Epithelial cell of esophagus (primary cell): ENCODE measurements at regions not wholly inside any gene's neighbourhood (a gene's known extent, or its start where the extent isn't known, plus 50 kb on each side); places are given as distances from the start of the nearest gene placed in this dataset.

Experiments used
- DNase-seq: peaks from one replicate; pipeline ENCODE4 v3.0.0; 2010; ENCODE audit warnings: low read depth
- H3K4me3 ChIP-seq: 2 replicates; pipeline ENCODE4 v1.5.1; 2011; ENCODE audit warnings: mild to moderate bottlenecking, low read length, control low read depth
- TF ChIP-seq, protein P1 (sequence below): IDR thresholded peaks from 2 replicates; pipeline ENCODE4 v1.5.1; 2011; ENCODE audit warnings: low read depth, mild to moderate bottlenecking, low read length, control low read depth, inconsistent platforms; ENCODE audit not compliant: insufficient read depth; ENCODE audit errors: missing control alignments

DNA sequence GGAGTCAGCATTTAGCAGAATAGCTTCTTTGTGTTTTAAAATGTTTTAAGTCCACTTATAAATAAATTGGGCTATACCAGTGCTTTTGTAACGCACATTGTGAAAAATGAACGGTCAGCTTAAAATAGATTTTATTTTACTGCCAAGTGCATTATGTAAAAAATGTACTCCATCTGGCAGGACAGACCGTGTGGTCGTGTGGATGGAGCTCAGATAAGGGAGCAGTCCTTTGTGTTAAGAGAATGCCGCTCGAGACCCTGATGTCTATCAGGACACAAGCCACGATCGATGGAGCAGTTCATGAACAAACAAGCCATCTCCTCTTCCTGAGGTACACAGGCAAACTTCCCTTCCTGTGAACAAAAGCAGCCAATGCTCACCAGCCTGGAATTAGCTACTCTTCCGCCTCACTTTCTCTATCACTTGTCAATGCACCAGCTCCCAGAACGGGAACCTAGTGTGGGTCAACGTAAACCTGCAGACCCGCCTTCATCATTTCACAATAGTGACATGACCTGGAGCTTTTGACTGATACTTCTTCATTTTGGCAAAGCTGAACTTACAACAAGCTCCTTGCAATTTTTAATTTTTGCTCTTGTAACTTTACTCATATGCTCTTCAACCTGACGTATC lies 243.5 kb downstream of the TGFB2 start:
- no peak for DNase-seq
- TF ChIP-seq, protein P1, sequence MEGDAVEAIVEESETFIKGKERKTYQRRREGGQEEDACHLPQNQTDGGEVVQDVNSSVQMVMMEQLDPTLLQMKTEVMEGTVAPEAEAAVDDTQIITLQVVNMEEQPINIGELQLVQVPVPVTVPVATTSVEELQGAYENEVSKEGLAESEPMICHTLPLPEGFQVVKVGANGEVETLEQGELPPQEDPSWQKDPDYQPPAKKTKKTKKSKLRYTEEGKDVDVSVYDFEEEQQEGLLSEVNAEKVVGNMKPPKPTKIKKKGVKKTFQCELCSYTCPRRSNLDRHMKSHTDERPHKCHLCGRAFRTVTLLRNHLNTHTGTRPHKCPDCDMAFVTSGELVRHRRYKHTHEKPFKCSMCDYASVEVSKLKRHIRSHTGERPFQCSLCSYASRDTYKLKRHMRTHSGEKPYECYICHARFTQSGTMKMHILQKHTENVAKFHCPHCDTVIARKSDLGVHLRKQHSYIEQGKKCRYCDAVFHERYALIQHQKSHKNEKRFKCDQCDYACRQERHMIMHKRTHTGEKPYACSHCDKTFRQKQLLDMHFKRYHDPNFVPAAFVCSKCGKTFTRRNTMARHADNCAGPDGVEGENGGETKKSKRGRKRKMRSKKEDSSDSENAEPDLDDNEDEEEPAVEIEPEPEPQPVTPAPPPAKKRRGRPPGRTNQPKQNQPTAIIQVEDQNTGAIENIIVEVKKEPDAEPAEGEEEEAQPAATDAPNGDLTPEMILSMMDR, result no peak
- H3K4me3 ChIP-seq, result no peak overlapping the region

DNA sequence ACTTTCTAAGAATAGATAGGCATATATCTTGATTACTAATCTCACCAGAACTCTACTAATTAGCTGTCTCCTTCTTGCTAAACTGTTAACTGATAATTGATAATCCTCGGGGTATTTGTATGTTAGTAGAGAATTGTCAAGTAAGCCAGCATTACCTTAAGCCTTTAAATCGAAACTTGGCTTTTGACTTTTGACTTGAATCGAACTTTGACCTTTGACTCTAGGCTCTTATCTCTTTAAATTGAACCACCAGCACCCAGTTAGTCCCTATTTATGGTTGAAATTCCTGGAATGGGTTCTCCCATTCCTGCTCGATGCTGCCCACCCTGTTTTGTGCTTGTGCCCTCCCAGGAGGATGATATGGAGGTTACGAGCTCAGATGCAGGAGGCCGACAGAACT lies 244.4 kb downstream of the TGFB2 start:
- H3K4me3 ChIP-seq, result no peak overlapping the region
- no peak for DNase-seq
- TF ChIP-seq, protein P1, result no peak

- no peak overlapping the region for H3K4me3 ChIP-seq
- TF ChIP-seq, protein P1, result no peak
- no peak for DNase-seq
These were observed 246.8 kb downstream of the TGFB2 start for GRCh38 chr1:218591966-218592365.

GRCh38 chr1:218592688-218593087 lies 247.6 kb downstream of the TGFB2 start:
- no peak overlapping the region for H3K4me3 ChIP-seq
- TF ChIP-seq, protein P1, result no peak
- DNase-seq, result no peak

GRCh38 chr1:218600968-218601367 lies 255.8 kb downstream of the TGFB2 start:
- TF ChIP-seq, protein P1, result no peak
- no peak overlapping the region for H3K4me3 ChIP-seq
- peak; percentile 90 for DNase-seq

DNA sequence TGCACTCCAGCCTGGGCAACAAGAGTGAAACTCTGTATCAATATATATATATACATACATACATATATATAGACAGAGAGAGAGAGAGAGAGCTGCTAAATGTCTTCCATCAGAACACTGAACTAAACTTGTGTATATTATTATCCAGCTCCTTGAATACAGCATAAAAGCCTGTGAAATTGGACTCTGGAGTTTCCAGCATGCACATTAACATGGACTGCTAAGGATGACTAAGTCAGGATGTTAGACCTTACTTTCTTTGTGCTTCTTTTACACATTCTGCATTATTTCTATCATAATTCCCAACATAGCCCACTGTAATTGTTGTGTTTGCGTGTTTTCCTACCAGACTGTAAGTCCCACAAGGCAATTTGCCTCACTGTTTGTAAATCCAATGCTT lies 259.1 kb downstream of the TGFB2 start:
- H3K4me3 ChIP-seq, result no peak overlapping the region
- TF ChIP-seq, protein P1, result no peak
- no peak for DNase-seq

DNA sequence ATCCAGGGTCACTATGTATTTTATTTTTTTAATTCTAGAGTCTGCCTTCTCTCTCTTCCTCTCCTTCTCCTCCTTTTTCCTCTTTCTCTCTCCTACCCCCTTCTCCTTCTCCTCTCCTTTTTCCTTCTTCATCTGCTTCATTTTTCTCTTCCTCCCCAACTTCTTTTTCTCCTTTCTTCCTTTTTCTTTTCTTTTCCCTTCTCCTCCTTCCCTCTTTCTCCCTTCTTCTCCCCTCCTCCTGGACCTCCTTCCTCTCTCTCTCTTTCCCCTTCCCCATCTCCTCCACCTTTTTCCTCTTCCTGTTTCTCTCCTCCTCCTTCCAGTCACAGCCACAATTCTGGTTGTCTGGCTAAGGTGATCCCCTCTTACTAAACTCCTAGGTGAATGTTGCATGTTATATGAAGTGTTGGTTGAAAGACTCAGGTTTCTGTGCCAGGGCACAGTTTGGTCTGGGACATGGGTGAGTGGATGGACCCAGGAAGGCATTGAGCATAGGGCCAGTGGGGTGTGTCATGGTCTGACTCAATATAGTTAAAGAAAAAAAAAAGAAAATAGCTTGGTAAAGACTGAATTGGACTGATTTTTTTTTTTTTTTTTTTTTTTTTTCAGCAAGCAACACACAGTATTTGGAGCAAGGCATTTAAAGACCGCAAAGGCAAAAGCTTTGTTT lies 266.9 kb downstream of the TGFB2 start:
- DNase-seq, result no peak
- TF ChIP-seq, protein P1, result no peak
- no peak overlapping the region for H3K4me3 ChIP-seq
